ENCODE measurements at regions not wholly inside any gene's neighbourhood (a gene's known extent, or its start where the extent isn't known, plus 50 kb on each side); places are given as distances from the start of the nearest gene placed in this dataset.

DNA sequence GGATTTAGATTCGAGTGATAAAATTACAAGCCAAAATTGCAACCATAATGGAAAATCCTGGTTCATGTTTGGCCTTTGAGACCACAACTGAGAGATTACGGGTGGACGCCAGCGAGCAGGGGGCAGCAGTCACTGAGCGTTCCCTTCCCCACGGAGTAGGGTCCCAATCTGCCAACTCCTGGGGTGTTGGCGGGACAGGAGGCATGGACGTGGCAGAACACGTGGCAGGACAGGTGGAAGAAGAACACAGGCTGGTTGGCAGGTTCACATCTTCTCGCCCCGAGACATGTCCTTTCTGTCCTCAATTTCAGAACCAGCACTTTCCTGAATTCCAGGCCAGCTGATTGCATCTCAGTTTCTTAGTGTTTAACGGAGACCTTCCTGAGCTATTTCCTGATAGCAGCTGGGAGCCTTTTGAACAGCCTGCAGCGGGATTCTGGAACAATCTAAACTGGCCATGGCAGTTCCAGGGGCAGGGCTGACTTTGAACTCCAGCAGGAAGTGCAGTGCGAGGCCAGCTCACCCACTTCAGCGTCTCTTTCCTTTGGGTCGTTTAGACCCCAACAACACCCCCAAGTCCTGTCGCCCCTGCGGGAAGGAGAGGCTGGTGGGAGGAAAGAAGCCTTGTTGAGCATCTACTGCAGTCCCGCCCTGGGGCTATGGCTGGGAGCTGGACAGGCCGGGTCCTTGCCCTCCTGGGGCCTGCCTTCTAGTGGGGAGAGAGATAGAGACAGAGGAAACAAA lies 159.1 kb upstream of the FOXF1 start:
- TF ChIP-seq, protein P1, sequence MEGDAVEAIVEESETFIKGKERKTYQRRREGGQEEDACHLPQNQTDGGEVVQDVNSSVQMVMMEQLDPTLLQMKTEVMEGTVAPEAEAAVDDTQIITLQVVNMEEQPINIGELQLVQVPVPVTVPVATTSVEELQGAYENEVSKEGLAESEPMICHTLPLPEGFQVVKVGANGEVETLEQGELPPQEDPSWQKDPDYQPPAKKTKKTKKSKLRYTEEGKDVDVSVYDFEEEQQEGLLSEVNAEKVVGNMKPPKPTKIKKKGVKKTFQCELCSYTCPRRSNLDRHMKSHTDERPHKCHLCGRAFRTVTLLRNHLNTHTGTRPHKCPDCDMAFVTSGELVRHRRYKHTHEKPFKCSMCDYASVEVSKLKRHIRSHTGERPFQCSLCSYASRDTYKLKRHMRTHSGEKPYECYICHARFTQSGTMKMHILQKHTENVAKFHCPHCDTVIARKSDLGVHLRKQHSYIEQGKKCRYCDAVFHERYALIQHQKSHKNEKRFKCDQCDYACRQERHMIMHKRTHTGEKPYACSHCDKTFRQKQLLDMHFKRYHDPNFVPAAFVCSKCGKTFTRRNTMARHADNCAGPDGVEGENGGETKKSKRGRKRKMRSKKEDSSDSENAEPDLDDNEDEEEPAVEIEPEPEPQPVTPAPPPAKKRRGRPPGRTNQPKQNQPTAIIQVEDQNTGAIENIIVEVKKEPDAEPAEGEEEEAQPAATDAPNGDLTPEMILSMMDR (IDR thresholded peaks at IDR 0.05; ENCODE audit: insufficient read depth, low read depth, low read length), result no peak
- TF ChIP-seq EZH2 (IDR thresholded peaks at IDR 0.05; ENCODE audit: insufficient read depth, low read length), result no peak

Data from astrocyte (in vitro differentiated cells and primary cell).